Pancreas (tissue), 10 donors: ENCODE measurements at regions not wholly inside any gene's neighbourhood (a gene's known extent, or its start where the extent isn't known, plus 50 kb on each side); places are given as distances from the start of the nearest gene placed in this dataset.

Experiments
- ATAC-seq, 4 donors: fragments of 200-7000 bp; cut with Tn5 transposase; one replicate each; pipeline versions ENCODE4 v1.8.0 to v1.9.1; 2020; ENCODE audit warnings: mild to moderate bottlenecking in 4 of 4, moderate library complexity in 4 of 4
- DNase-seq, 6 donors: peaks; one replicate each; pipeline ENCODE4 v3.0.0-alpha.2; 2020
- FAIRE-seq: peaks from 2 replicates; lab custom pipeline; 2012; peaks lifted over from hg19 to GRCh38; lab: Jason Lieb, UNC
- H3K27ac ChIP-seq, 4 donors: fragments of 200-600 bp; sonication (generic); 1 replicate in 3 of 4; 2 replicates in 1 of 4; pipeline versions ENCODE4 v1.5.0 to v1.8.0; 2020
- H3K27me3 ChIP-seq, 4 donors: fragments of 200-600 bp; one replicate each; pipeline ENCODE4 v1.8.0; 2021
- H3K36me3 ChIP-seq, 3 donors: fragments of 200-600 bp; sonication (generic) in 1 of 3; one replicate each; pipeline versions ENCODE4 v1.5.0 to v1.8.0; 2020 to 2021
- H3K4me1 ChIP-seq, 3 donors: fragments of 200-600 bp; one replicate each; pipeline ENCODE4 v1.8.0; 2021
- H3K4me3 ChIP-seq, 4 donors: fragments of 200-600 bp; sonication (generic) in 2 of 4; one replicate each; pipeline versions ENCODE4 v1.5.0 to v1.8.0; 2020 to 2021
- H3K9me3 ChIP-seq, 4 donors: fragments of 200-600 bp; one replicate each; pipeline ENCODE4 v1.8.0; 2021
- WGBS, 2 donors: extraction: QIAGEN DNeasy Blood & Tissue Kit; methylation state at CpG; one replicate each; pipeline ENCODE4 v1.1.7; 2013; 5-methylcytosine and 5-hydroxymethylcytosine counted together
- intact Hi-C, 3 donors: fragments of 100-400 bp; cut with DNase I; formaldehyde crosslinking; loops; one replicate each; pipeline versions ENCODE4 v1.11.1 to v1.14.2; 2022
- TF ChIP-seq, protein P1 (sequence below), 4 donors: fragments of 200-600 bp; sonication (generic) in 3 of 4; IDR thresholded peaks; one replicate each; pipeline versions ENCODE4 v1.5.0 to v1.8.0; 2021; ENCODE audit warnings: antibody characterized with exemption in 4 of 4
- donor health status: healthy with polysubstance abuse.
- donor health status: DM: no; HTN: no; CAD: no; lungs with moderate emphysema.
- donor health status: DM: no; HTN: no; CAD: no.
- donor health status: control.
- donor health status: control.
- donor health status: Bipolar disorder and iron deficiency.
- donor health status: DM: yes; HTN: yes; CAD: no.
- donor health status: DM: no; HTN: no; CAD: no.
- donor health status: DM: no; HTN: no; CAD: no.
- donor health status: DM: yes; HTN: yes; CAD: no.

DNA sequence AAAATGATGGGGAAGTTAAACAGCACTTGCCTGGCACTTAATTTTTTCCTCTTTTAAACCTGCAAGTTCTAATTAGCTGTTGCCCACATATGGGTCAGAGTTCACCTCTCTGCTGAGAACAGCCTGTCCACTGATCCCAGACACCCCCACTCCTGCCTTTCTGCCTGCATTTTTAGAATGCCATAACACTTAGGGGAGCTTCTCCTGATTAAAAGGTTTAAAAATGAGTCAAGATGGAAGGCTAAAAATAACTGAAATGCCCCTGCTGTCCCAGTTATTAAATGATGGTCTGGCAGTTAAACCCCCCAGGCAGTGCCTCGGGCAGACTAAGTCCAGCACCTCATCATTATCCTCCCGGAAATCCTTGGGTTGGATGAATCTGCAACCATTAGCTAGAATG, 913.6 kb upstream of the ARPP21 start:
- H3K4me1 ChIP-seq, result no peaks in the 10 kb centered on the region
- intact Hi-C loops, result no loop called here
- DNase-seq (no peak), ATAC-seq (no peak), FAIRE-seq (no peak)
- 23 to 28% methylated on average over 2 of the region's 2 CpGs for WGBS, 2 donors
- H3K4me3 ChIP-seq, result no peak overlapping the region
- no peaks in the 10 kb centered on the region for H3K27me3 ChIP-seq
- TF ChIP-seq, protein P1, sequence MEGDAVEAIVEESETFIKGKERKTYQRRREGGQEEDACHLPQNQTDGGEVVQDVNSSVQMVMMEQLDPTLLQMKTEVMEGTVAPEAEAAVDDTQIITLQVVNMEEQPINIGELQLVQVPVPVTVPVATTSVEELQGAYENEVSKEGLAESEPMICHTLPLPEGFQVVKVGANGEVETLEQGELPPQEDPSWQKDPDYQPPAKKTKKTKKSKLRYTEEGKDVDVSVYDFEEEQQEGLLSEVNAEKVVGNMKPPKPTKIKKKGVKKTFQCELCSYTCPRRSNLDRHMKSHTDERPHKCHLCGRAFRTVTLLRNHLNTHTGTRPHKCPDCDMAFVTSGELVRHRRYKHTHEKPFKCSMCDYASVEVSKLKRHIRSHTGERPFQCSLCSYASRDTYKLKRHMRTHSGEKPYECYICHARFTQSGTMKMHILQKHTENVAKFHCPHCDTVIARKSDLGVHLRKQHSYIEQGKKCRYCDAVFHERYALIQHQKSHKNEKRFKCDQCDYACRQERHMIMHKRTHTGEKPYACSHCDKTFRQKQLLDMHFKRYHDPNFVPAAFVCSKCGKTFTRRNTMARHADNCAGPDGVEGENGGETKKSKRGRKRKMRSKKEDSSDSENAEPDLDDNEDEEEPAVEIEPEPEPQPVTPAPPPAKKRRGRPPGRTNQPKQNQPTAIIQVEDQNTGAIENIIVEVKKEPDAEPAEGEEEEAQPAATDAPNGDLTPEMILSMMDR (IDR thresholded peaks at IDR 0.05), result no peak
- no peak overlapping the region for H3K27ac ChIP-seq
- H3K9me3 ChIP-seq, result no peaks in the 10 kb centered on the region
- H3K36me3 ChIP-seq, result no peaks in the 10 kb centered on the region

DNA sequence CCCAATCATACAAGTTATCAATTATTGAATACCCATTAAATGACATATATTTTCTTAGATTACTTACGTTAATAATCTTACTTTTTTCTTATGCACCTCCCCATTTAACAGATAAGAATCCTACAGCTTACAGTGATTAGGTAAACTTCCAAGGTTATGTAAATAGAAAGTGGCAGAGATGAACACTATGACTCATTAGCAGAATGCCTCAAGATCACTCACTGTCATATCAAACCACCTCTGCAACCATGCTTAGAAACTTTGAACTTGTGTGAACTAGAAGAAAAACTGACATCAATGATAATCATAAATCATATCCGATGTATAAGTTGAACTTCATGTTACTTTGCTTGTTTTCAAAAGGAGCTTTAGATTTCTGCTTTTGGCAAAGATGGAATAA, 911.6 kb upstream of the ARPP21 start:
- intact Hi-C loops, result no loop called here

DNA sequence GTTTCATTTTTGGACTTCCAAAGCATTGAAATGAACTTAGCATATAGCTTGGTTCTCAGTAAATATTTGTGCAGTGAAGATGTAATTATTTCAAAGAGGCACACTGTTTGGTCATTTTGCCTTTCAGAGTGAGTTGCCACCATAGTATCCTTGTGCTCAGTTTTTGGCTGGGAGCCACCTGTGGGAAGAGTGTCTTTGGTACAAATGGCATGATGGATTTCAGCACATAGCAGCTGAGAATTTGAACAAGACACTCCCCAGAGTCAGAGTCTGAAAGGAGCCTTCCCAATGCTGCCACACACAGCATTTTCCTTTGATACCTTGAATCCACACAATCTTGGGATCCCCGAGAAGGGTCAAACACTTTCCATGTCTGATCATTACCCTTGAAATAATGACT, 897.2 kb upstream of the ARPP21 start:
- Histone ChIP-seq H3K27ac (no peak overlapping the region), H3K9me3 (no peaks in the 10 kb centered on the region), H3K4me1 (no peaks in the 10 kb centered on the region), H3K36me3 (no peaks in the 10 kb centered on the region), H3K4me3 (no peak overlapping the region), H3K27me3 (no peaks in the 10 kb centered on the region)
- TF ChIP-seq, protein P1 (IDR thresholded peaks at IDR 0.05), result no peak
- no peak for FAIRE-seq
- intact Hi-C loops, result no loop called here
- no peak for DNase-seq
- WGBS, 2 donors, result 72 to 85% methylated on average over 1 of the region's 1 CpG
- no peak for ATAC-seq

More for the DNA sequence above, 911.6 kb upstream of the ARPP21 start:
- Histone ChIP-seq H3K36me3 (no peaks in the 10 kb centered on the region), H3K27me3 (no peaks in the 10 kb centered on the region), H3K4me3 (no peak overlapping the region), H3K9me3 (no peaks in the 10 kb centered on the region), H3K27ac (no peak overlapping the region), H3K4me1 (no peaks in the 10 kb centered on the region)
- ATAC-seq (no peak), FAIRE-seq (no peak), DNase-seq (no peak)
- TF ChIP-seq, protein P1 (IDR thresholded peaks at IDR 0.05), result no peak
- WGBS, 2 donors, result 44 to 49% methylated on average over 2 of the region's 2 CpGs

DNA sequence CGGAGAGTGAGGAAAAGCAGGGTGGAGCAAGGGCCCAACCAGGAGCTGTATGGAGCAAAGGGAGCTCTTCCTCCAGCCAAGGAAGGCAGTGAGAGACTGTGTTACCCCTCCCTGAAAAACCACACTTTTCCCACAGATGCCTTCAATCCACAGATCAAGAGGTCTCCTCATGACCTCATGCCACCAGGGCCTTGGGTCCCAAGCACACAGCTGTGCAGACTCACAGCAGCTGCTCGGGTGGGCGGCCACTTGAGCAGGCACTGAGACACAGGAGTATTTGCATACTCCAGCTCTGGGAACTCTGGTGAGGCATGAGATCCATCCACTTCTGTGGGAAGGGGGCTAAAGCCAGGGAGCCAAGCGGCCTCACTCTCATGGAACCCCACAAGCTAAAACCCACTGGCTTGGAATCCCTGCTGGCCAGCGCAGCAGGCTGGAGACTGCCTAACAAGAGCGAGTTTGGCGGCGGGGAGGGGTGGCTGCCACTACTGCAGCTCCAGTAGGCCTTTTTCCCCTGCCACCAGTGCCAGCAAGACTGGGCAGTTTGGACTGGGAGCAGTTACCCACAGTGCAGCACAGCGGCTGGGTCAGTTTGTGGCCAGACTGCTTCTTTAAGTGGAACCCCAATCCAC, 880.6 kb upstream of the ARPP21 start:
- TF ChIP-seq, protein P1 (IDR thresholded peaks at IDR 0.05), result no peak
- FAIRE-seq (no peak), DNase-seq (peak in 1 of 6 donors; percentile 41), ATAC-seq (no peak)
- no peak overlapping the region for H3K4me3 ChIP-seq
- H3K27ac ChIP-seq, result no peak overlapping the region
- WGBS, 2 donors, result 81 to 87% methylated on average over 9 of the region's 9 CpGs
- no peaks in the 10 kb centered on the region for H3K4me1 ChIP-seq
- no peaks in the 10 kb centered on the region for H3K27me3 ChIP-seq
- intact Hi-C loops, result no loop called here
- no peaks in the 10 kb centered on the region for H3K36me3 ChIP-seq
- H3K9me3 ChIP-seq, result no peaks in the 10 kb centered on the region

DNA sequence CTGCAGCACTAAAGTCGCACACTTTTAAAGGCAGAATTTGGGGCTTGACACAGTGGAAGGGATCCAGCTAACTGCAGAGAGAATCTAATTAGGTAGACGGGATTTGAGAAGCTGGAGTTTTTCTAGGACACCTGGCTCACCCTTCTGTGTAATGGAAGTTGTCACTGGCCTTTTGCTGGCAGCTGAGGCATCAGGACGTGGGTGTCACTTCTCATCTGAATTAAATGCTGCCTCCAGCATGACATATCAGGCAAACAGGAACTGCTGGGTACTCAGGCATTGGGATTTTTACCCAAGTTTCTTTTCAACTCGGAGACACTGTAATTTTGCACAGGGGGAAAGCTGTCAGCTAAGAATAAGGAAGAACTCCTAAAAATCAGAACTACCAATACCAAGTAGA, 861.9 kb upstream of the ARPP21 start:
- FAIRE-seq, result no peak
- H3K9me3 ChIP-seq, result no peaks in the 10 kb centered on the region
- ATAC-seq, result no peak
- H3K27me3 ChIP-seq, result no peaks in the 10 kb centered on the region
- DNase-seq, result no peak
- no peak overlapping the region for H3K4me3 ChIP-seq
- TF ChIP-seq, protein P1 (IDR thresholded peaks at IDR 0.05), result no peak
- H3K27ac ChIP-seq, result no peak overlapping the region
- no peaks in the 10 kb centered on the region for H3K4me1 ChIP-seq
- 37 to 46% methylated on average over 4 of the region's 4 CpGs for WGBS, 2 donors
- intact Hi-C loops, result no loop called here
- H3K36me3 ChIP-seq, result no peaks in the 10 kb centered on the region
